ENCODE measurements at regions not wholly inside any gene's neighbourhood (a gene's known extent, or its start where the extent isn't known, plus 50 kb on each side); places are given as distances from the start of the nearest gene placed in this dataset.
"Not testable (repeated sequence)": the region's sequence is repeated elsewhere in the genome, so short reads cannot be mapped to it uniquely, and the experiment has no call there.

DNA sequence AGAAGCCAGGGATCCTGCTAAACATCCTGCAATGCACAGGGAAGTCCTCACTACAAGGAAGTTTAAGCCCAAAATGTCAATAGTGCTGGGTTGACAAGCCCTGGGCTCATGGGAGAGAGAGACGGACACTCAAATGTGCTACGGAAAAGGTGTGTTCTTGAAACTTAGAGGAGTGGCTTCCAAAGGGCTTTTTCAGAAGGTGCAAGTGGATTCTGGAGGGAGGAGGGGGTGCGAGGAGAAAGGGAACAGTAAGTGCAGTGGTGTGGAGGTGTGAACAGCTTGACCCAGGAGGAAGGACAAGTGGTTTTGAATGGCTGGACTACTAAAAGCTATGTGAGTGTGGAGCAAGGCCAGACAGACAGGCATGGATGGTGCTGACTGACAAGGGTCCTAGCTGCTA, 50.4 kb upstream of the CECR2 start:
- no peak overlapping the region for H3K27ac Mint-ChIP-seq
- H3K4me1 Mint-ChIP-seq (ENCODE audit: low read depth in 2 of 2), result no peaks in the 10 kb centered on the region
- H3K4me3 Mint-ChIP-seq, result no peak overlapping the region
- H3K36me3 Mint-ChIP-seq, result no peaks in the 10 kb centered on the region
- H3K27me3 Mint-ChIP-seq, result peaks cover 16 to 19% of the 10 kb centered on the region in 2 donors
- no peaks in the 10 kb centered on the region for H3K9me3 Mint-ChIP-seq
- no peak for ATAC-seq
- DNase-seq (ENCODE audit: low spot score), result no peak

DNA sequence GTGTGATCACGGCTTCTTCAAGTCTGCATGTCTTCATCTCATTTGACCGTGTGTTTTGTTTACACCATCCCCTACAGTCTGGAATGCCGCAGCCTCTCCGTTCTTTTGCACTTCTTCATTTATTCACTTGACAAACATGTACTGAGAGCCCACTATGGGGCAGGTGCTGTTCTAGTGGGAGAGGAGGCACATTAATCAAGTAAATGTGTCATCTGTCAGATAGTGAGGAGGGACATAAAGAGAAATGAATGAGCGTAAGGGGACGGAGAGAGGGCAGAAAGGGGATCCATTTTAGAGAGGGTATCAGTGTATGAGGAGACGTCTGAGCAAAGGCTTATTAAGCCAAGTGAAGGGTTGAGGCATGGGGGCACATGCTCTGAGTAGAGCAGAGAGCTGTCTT, 54.0 kb upstream of the CECR2 start:
- no peak for ATAC-seq

DNA sequence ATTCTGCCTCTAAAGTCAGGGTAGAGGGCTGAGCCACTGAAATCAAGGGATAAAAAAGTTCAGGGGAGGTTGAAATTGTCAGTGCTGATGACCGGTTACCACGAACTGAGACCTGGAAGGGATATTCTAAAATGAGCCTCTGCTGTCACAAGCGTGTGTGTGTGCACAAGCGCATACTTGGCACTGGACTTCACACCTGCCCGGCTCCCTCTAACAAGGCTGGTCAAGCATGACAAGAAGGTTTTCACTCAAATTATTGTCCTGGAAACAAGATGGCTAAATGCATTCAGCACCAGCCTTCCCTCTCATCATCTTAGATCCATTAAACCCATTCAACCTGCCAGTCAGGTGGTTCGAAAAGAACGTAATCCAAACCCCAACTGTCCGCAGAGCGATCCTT, 54.8 kb upstream of the CECR2 start:
- Mint-ChIP-seq H3K4me3 (no peak overlapping the region), H3K27ac (no peak overlapping the region), H3K27me3 (peaks cover 18 to 30% of the 10 kb centered on the region in 2 donors), H3K36me3 (no peaks in the 10 kb centered on the region), H3K9me3 (no peaks in the 10 kb centered on the region), H3K4me1 (ENCODE audit: low read depth in 2 of 2) (no peaks in the 10 kb centered on the region)
- no peak for ATAC-seq
- DNase-seq (ENCODE audit: low spot score), result no peak

More for the DNA sequence above, 54.0 kb upstream of the CECR2 start:
- DNase-seq (ENCODE audit: low spot score), result no peak
- Mint-ChIP-seq H3K27ac (no peak overlapping the region), H3K9me3 (no peaks in the 10 kb centered on the region), H3K4me3 (no peak overlapping the region), H3K36me3 (no peaks in the 10 kb centered on the region), H3K27me3 (peaks cover 18 to 30% of the 10 kb centered on the region in 2 donors), H3K4me1 (ENCODE audit: low read depth in 2 of 2) (no peaks in the 10 kb centered on the region)

DNA sequence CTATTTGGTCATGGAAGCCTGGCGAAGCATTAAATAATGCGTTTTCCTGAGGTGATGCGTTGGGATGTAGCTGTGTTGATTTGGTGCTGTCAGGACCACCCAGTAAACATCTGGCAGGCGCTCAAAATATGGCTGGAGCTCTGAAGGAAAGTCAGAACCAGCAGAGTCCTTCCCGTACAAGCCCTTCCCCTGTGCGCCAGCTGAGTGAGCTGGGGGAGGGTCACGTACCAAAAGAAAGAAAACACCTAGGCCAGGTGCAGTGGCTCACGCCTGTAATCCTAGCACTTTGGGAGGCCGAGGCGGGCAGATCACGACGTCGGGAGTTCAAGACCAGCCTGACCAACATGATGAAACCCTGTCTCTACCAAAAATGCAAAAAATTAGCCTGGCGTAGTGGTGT, 55.6 kb upstream of the CECR2 start:
- no peaks in the 10 kb centered on the region for H3K36me3 Mint-ChIP-seq
- H3K4me1 Mint-ChIP-seq (ENCODE audit: low read depth in 2 of 2), result no peaks in the 10 kb centered on the region
- no peak overlapping the region for H3K27ac Mint-ChIP-seq
- DNase-seq (ENCODE audit: low spot score) (no peak), ATAC-seq (no peak)
- peaks cover 11 to 22% of the 10 kb centered on the region in 2 donors for H3K27me3 Mint-ChIP-seq
- no peaks in the 10 kb centered on the region for H3K9me3 Mint-ChIP-seq
- H3K4me3 Mint-ChIP-seq, result no peak overlapping the region

DNA sequence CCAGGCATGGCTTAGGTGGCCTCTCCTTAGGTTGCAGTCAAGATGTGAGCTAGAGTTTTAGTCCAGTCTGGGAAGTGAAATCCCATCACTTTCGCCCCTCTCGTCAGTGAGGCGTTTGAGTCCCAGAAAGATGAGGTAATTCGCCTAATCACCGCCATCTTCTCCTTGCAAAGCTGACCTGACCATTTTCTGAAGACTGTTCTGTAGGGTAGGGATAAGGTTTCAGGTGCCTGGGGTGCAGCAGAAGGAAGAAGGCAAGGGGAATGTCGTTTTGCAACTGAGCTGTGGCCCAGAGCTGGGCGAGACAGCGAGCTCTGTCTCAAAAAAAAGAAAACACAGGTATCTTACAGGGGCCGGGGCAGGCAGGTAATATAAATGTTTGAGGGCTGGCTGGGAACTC, 61.7 kb upstream of the CECR2 start:
- Mint-ChIP-seq H3K27ac (no peak overlapping the region), H3K9me3 (no peaks in the 10 kb centered on the region), H3K4me1 (ENCODE audit: low read depth in 2 of 2) (peaks cover 6 to 11% of the 10 kb centered on the region in 2 donors), H3K36me3 (no peaks in the 10 kb centered on the region), H3K4me3 (no peak overlapping the region), H3K27me3 (peaks cover 0 to 2% of the 10 kb centered on the region in 2 donors)
- DNase-seq (ENCODE audit: low spot score) (no peak), ATAC-seq (no peak)

DNA sequence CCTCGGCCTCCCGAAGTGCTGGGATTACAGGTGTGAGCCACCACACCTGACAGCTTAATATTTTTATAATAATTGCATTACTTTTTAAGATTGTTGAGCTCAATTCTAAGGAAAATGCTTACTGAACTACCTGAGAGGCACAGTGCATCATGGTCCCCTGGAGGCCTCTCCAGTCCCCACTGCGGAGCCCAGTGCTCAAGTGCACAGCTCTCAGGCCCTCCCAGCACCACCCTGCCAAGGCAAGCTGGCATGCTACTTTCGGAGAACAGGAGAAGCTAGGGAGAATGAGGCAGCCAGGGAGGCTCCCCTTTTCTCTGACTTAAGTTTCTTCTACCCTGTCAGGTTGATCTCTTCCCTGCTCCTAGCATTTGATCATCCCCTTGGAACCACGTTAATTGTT, 64.2 kb upstream of the CECR2 start:
- H3K27me3 Mint-ChIP-seq, result peaks cover 0 to 4% of the 10 kb centered on the region in 2 donors
- DNase-seq (ENCODE audit: low spot score), result no peak
- no peaks in the 10 kb centered on the region for H3K9me3 Mint-ChIP-seq
- ATAC-seq, result no peak
- peaks cover 6 to 11% of the 10 kb centered on the region in 2 donors for H3K4me1 Mint-ChIP-seq (ENCODE audit: low read depth in 2 of 2)
- H3K4me3 Mint-ChIP-seq, result no peak overlapping the region
- no peak overlapping the region for H3K27ac Mint-ChIP-seq
- H3K36me3 Mint-ChIP-seq, result no peaks in the 10 kb centered on the region

DNA sequence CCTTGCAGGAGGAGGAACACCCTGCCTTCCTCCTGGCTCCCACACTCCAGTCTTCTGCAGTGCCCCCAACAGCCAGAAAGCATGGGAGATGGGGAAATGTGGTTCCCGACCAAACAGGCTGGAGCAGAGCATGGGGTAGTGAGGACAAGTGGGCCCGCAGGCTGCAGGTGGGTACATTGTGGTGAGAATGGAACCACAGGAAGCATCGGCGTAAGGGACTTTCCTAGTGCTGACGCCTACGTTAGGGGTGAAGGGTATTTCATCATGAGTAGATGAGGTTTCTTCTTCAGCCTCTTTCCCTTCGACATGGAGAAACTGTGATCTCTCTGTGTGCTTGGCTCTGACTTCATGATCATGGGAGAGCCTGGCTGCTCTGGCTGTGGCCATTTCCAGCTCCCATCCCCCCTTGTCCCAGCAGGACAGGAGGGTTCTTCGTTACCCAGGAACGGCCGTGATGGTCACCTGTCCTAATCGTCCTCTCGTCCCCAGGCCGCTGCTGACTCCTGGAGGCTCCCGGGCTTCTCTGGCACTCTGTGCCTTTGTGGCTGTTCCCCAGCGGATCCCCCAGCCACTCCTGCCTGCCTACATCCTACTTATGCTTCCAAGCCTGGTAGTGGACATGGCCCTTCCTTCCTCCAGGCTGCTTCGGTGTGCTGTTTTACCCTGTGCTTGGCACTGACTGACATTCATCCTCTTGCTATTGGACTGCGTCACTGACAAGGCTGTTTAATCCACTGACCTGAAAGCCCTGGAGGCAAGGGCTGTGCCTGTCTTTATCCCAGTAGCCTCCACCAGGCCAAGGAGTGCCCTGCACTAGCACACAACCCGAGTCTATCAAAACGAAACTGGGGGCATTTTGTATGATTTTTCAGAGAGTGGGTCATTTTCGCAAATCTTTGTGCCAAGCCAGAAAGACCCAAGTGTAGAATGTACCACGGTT, 65.2 kb upstream of the CECR2 start:
- H3K9me3 Mint-ChIP-seq, result no peaks in the 10 kb centered on the region
- H3K4me3 Mint-ChIP-seq, result peak overlapping the region; percentile 75
- DNase-seq (ENCODE audit: low spot score) (no peak), ATAC-seq (peak; percentile 84 to 87)
- peak overlapping the region in 1 of 2 donors; percentile 87 for H3K27ac Mint-ChIP-seq
- H3K4me1 Mint-ChIP-seq (ENCODE audit: low read depth in 2 of 2), result peaks cover 6 to 11% of the 10 kb centered on the region in 2 donors
- no peaks in the 10 kb centered on the region for H3K36me3 Mint-ChIP-seq
- peaks cover 0 to 8% of the 10 kb centered on the region in 2 donors for H3K27me3 Mint-ChIP-seq

DNA sequence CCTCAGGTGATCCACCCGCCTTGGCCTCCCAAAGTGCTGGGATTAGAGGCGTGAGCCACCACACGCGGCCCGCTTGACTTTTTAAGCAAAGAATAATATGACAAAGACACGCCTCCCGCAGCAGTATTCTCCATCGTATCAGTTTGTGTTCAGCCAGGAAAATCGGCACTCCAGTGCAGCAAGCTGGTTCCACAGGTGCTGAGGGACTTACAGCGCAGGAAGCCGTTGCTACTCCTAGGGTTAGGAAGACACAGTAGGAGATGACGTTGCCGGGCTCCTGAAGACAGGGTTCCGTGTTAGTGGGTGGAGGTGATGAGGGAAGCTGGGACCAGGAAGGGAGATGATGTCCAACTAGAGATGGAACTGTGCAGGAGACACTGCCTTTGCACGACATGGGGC, 65.8 kb upstream of the CECR2 start:
- H3K27ac Mint-ChIP-seq, result no peak overlapping the region
- H3K4me3 Mint-ChIP-seq, result no peak overlapping the region
- no peaks in the 10 kb centered on the region for H3K36me3 Mint-ChIP-seq
- no peak for ATAC-seq
- H3K9me3 Mint-ChIP-seq, result no peaks in the 10 kb centered on the region
- no peak for DNase-seq (ENCODE audit: low spot score)
- H3K4me1 Mint-ChIP-seq (ENCODE audit: low read depth in 2 of 2), result peaks cover 6 to 11% of the 10 kb centered on the region in 2 donors
- peaks cover 1 to 8% of the 10 kb centered on the region in 2 donors for H3K27me3 Mint-ChIP-seq

DNA sequence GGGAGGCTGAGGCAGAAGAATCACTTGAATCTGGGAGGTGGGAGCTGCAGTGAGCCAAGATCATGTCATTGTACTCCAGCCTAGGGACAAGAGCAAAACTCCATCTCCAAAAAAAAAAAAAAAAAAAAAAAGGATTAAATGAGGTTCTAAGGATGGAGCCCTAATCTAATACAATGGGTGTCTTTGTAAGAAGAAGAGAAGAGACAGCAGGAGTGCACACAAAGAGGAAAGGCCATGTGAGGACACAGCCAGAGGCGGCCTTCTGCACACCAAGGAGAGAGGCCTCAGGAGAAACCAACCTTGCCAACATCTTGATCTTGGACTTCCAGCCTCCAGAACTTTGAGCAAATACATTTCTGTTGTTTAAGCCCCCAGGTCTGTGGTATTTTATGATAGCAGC, 66.6 kb upstream of the CECR2 start:
- Mint-ChIP-seq H3K9me3 (no peaks in the 10 kb centered on the region), H3K27ac (peak overlapping the region in 1 of 2 donors; percentile 23), H3K27me3 (peaks cover 7 to 13% of the 10 kb centered on the region in 2 donors)

DNA sequence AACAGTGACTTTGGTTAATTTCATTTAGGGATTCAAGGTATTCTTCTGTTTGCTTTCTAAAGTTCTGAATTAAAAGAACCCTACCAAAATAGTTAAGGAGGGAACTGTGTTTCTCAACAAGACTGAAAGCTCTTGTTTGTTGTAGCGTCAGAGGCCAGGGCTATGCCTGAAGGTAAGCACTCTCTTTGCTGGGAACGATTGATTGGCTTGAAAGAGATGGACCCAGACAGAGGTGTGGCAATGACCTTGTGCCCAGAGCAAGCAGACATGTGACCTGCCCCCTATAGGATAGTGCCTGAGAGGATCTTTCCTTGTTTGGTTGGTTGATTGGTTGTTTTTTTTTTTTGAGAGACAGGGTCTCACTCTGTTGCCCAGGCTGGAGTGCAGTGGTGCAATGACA, 68.3 kb upstream of the CECR2 start:
- peaks cover 21 to 24% of the 10 kb centered on the region in 2 donors for H3K27me3 Mint-ChIP-seq
- H3K27ac Mint-ChIP-seq, result no peak overlapping the region
- no peaks in the 10 kb centered on the region for H3K9me3 Mint-ChIP-seq
- no peak for ATAC-seq
- no peak overlapping the region for H3K4me3 Mint-ChIP-seq
- H3K4me1 Mint-ChIP-seq (ENCODE audit: low read depth in 2 of 2), result peaks cover 6 to 11% of the 10 kb centered on the region in 2 donors
- no peak for DNase-seq (ENCODE audit: low spot score)
- no peaks in the 10 kb centered on the region for H3K36me3 Mint-ChIP-seq

More for the DNA sequence above, 66.6 kb upstream of the CECR2 start:
- no peak overlapping the region for H3K4me3 Mint-ChIP-seq
- no peaks in the 10 kb centered on the region for H3K36me3 Mint-ChIP-seq
- peaks cover 6 to 11% of the 10 kb centered on the region in 2 donors for H3K4me1 Mint-ChIP-seq (ENCODE audit: low read depth in 2 of 2)
- no peak for DNase-seq (ENCODE audit: low spot score)
- no peak for ATAC-seq

DNA sequence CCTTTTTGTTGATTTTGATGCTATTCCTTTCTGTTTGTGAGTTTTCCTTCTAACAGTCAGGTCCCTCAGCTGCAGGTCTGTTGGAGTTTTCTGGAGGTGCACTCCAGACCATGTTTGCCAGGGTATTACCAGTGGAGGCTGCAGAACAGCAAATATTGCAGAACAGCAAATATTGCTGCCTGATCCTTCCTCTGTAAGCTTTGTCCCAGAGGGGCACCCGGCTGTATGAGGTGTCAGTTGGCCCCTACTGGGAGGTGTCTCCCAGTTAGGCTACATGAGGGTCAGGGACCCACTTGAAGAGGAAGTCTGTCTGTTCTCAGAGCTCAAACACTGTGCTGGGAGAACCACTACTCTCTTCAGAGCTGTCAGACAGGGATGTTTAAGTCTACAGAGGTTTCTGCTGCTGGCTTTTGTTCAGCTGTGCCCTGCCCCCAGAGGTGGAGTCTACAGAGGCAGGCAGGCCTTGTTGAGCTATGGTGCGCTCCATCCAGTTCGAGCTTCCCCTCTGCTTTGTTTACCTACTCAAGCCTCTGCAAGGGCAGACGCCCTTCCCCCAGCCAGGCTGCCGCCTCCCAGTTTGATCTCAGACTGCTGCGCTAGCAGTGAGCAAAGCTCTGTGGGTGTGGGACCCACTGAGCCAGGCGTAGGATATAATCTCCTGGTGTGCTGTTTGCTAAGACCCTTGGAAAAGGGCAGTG, 70.3 kb upstream of the CECR2 start:
- not testable (repeated sequence) for H3K27ac Mint-ChIP-seq; H3K9me3 Mint-ChIP-seq; H3K36me3 Mint-ChIP-seq; H3K4me1 Mint-ChIP-seq (ENCODE audit: low read depth in 2 of 2); ATAC-seq; H3K4me3 Mint-ChIP-seq; DNase-seq (ENCODE audit: low spot score)
- H3K27me3 Mint-ChIP-seq, result peaks cover 38% of the 10 kb centered on the region in 2 donors

DNA sequence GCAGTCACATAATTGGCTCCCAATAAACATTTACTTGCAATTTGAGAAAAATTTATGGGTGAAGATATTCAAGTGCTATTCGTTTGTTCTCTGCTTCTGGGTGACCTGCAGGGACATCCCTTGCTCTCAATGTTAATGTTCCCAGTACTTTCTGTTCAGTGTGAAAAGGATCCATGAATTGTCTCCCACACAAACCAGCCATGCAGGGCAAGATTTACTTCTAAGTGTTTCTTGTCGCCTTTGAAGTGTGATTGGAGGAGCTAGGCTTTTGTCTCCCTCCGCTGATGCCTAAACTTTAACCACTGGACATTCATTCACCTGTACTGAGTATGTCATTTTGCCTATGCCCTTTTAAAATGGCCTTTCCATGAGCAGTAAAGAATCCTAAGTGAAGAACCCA, 66.4 kb upstream of the ADA2 start:
- Mint-ChIP-seq H3K4me1 (ENCODE audit: low read depth in 2 of 2) (peaks cover 6 to 7% of the 10 kb centered on the region in 2 donors), H3K9me3 (no peaks in the 10 kb centered on the region), H3K27ac (no peak overlapping the region), H3K4me3 (no peak overlapping the region), H3K27me3 (peaks cover 23 to 31% of the 10 kb centered on the region in 2 donors), H3K36me3 (no peaks in the 10 kb centered on the region)
- DNase-seq (ENCODE audit: low spot score) (no peak), ATAC-seq (no peak)

DNA sequence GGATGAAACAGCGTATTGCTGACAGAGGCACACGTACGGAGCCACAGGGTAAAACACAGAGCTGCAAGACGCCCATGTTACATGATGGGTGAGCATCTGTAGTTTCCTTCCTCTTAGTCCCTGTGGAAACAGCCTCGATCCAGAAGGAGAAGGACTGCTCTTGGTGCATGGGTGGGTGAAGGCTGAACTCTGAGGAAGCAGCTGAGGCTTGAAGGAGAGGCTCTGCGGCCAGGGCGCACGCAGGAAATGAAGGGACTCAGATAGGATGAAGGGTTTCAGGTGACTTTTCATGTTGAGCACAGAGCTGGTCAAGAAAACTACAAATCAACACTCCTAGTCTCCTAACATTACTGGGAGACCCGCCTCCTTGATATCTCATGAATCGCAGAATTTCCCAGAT, 65.7 kb upstream of the ADA2 start:
- Mint-ChIP-seq H3K27ac (no peak overlapping the region), H3K27me3 (peaks cover 23 to 31% of the 10 kb centered on the region in 2 donors)
- DNase-seq (ENCODE audit: low spot score), result no peak

DNA sequence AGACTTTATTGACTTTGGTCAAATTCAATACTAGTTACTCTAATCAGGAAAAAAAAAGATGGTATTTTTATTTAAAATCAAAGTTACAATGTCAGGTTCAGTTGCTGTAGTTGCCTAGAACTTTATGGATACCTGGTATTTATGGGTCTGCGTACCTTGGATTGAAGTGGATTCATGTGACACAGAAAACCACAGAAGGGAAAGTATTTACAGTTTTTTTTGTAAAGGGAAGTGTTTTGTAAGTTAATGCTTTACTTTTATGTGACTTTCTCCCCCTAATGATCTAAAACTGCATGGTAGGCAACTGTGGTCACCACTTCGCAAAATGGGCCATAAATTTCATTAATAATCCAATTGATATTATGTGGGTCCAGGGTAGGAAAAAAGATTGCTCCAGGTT, 65.2 kb upstream of the ADA2 start:
- Mint-ChIP-seq H3K27ac (no peak overlapping the region), H3K9me3 (no peaks in the 10 kb centered on the region), H3K27me3 (peaks cover 23 to 31% of the 10 kb centered on the region in 2 donors), H3K36me3 (no peaks in the 10 kb centered on the region), H3K4me3 (no peak overlapping the region), H3K4me1 (ENCODE audit: low read depth in 2 of 2) (peaks cover 6 to 9% of the 10 kb centered on the region in 2 donors)
- ATAC-seq (no peak), DNase-seq (ENCODE audit: low spot score) (no peak)

More for the DNA sequence above, 65.7 kb upstream of the ADA2 start:
- no peaks in the 10 kb centered on the region for H3K9me3 Mint-ChIP-seq
- no peaks in the 10 kb centered on the region for H3K36me3 Mint-ChIP-seq
- no peak overlapping the region for H3K4me3 Mint-ChIP-seq
- ATAC-seq, result no peak
- H3K4me1 Mint-ChIP-seq (ENCODE audit: low read depth in 2 of 2), result peaks cover 6 to 9% of the 10 kb centered on the region in 2 donors
